ENCODE measurements at regions not wholly inside any gene's neighbourhood (a gene's known extent, or its start where the extent isn't known, plus 50 kb on each side); places are given as distances from the start of the nearest gene placed in this dataset.

DNA sequence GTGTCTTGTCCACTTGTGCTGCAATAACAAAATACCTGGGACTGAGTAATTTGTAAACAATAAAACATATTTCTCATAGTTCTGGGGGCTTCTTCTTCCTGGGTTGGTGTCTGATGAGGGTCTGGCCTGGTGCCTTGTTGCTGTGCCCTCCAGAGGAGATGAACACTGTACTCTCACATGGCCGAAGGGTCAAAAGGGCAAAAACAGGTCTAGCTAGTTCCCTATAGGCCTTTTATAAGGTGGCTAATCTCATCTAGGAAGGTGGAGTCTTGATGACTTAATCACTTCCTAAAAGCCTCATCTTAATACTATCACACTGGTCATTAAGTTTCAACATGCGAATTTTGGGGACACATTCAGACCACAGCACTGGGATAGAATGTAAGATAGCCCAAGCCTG, 228.4 kb downstream of the TLE3 start:
- DNase-seq, result no peak
- no peak overlapping the region for H3K27ac Mint-ChIP-seq (ENCODE audit: unreplicated experiment)
- peaks cover 4% of the 10 kb centered on the region for H3K27me3 Mint-ChIP-seq (ENCODE audit: unreplicated experiment)
- H3K9me3 Mint-ChIP-seq (ENCODE audit: unreplicated experiment), result peaks cover 5% of the 10 kb centered on the region
- no peak overlapping the region for H3K4me3 Mint-ChIP-seq (ENCODE audit: unreplicated experiment)
- peaks cover 33% of the 10 kb centered on the region for H3K36me3 Mint-ChIP-seq (ENCODE audit: unreplicated experiment)
- TF ChIP-seq, protein P1, sequence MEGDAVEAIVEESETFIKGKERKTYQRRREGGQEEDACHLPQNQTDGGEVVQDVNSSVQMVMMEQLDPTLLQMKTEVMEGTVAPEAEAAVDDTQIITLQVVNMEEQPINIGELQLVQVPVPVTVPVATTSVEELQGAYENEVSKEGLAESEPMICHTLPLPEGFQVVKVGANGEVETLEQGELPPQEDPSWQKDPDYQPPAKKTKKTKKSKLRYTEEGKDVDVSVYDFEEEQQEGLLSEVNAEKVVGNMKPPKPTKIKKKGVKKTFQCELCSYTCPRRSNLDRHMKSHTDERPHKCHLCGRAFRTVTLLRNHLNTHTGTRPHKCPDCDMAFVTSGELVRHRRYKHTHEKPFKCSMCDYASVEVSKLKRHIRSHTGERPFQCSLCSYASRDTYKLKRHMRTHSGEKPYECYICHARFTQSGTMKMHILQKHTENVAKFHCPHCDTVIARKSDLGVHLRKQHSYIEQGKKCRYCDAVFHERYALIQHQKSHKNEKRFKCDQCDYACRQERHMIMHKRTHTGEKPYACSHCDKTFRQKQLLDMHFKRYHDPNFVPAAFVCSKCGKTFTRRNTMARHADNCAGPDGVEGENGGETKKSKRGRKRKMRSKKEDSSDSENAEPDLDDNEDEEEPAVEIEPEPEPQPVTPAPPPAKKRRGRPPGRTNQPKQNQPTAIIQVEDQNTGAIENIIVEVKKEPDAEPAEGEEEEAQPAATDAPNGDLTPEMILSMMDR (IDR thresholded peaks at IDR 0.05; ENCODE audit: partially characterized antibody, unreplicated experiment), result no peak
- peaks cover 2% of the 10 kb centered on the region for H3K4me1 Mint-ChIP-seq (ENCODE audit: low read depth, unreplicated experiment)

DNA sequence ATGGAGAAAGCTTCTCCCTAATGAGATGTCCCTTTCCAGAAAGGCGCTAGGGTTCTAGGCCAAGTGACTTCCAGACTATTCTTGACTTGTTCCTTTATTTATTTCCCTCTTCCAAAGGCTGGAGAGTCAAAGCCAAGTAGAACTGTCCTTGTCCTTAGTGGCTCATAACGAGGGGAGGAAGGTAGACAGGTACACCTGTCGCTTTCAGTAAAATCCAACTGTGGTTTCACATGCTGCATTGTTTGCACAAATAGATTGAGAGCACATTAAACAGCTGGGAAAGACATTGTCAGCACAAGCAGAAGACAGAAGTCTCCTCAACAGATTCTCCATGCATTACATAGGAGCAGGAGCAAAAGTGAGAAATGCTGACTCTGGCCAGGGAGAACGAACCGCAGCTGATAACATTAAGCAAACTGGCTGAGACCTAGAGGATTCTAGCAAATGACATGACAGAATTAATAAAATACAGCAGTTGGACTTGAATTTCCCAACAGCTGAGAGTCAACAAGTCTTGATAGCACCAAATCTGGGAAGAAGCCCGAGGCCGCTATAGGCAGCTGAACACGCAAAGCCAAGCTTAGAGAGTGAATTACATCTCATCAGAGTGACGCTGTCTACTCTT, 227.7 kb downstream of the TLE3 start:
- no peak overlapping the region for H3K27ac Mint-ChIP-seq (ENCODE audit: unreplicated experiment)
- TF ChIP-seq, protein P1 (IDR thresholded peaks at IDR 0.05; ENCODE audit: partially characterized antibody, unreplicated experiment), result no peak

DNA sequence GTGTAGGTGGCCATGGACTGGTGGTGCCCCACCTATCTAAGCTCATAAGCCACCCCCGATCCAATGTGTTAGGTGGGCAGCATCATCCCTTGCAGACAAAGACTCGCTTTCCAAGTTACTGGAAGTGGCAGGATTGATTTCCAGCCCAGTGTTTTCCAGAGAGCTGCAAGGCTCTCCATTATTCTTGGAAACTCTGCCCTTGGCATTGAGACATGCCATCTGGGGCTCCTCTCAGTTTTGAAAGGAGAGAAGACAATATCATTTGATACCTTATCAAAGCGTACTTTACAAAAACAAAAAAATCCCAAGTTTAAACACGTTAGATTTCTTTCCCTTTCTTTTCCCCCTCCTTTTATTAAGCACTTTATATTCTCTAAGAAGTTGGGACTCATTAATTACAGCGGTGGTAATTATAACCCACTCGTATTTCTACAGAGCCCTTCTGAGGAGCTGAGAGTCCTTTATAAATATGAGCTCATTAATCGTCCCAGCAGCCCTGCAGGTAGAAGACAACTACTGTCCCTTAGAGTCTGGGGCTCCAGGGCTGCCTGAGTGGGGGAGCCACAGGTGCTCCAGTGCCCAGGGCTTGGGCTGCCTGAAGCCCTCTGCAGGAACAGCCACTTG, 226.1 kb downstream of the TLE3 start:
- Mint-ChIP-seq H3K27ac (ENCODE audit: unreplicated experiment) (no peak overlapping the region), H3K9me3 (ENCODE audit: unreplicated experiment) (peaks cover 6% of the 10 kb centered on the region)
- DNase-seq, result no peak

More for the DNA sequence above, 227.7 kb downstream of the TLE3 start:
- H3K9me3 Mint-ChIP-seq (ENCODE audit: unreplicated experiment), result peaks cover 6% of the 10 kb centered on the region
- H3K4me3 Mint-ChIP-seq (ENCODE audit: unreplicated experiment), result no peak overlapping the region
- DNase-seq, result no peak
- H3K4me1 Mint-ChIP-seq (ENCODE audit: low read depth, unreplicated experiment), result peaks cover 2% of the 10 kb centered on the region
- peaks cover 3% of the 10 kb centered on the region for H3K27me3 Mint-ChIP-seq (ENCODE audit: unreplicated experiment)
- H3K36me3 Mint-ChIP-seq (ENCODE audit: unreplicated experiment), result peaks cover 28% of the 10 kb centered on the region

DNA sequence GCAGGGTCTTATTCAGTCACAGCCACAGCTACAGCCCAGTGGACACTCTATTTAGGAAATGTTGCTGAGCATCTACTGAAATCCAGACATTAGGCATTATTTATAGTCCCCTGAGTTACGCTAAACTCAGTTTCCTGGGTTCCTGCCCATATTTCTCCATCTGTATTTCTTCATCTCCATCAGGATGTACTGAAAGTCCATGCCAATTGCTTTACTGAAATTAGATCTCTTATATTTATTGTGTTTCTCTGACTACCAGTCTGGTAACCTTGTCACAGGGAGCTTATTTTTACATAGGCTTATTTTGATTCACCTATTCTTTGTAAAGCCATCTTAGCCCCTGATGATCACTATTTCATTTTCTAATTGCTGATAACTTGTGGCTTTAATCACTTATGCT, 223.9 kb downstream of the TLE3 start:
- TF ChIP-seq, protein P1 (IDR thresholded peaks at IDR 0.05; ENCODE audit: partially characterized antibody, unreplicated experiment), result no peak
- H3K27ac Mint-ChIP-seq (ENCODE audit: unreplicated experiment), result no peak overlapping the region
- H3K4me1 Mint-ChIP-seq (ENCODE audit: low read depth, unreplicated experiment), result peaks cover 7% of the 10 kb centered on the region
- H3K9me3 Mint-ChIP-seq (ENCODE audit: unreplicated experiment), result peaks cover 7% of the 10 kb centered on the region
- H3K36me3 Mint-ChIP-seq (ENCODE audit: unreplicated experiment), result peaks cover 16% of the 10 kb centered on the region
- no peak for DNase-seq
- H3K27me3 Mint-ChIP-seq (ENCODE audit: unreplicated experiment), result peaks cover 3% of the 10 kb centered on the region
- no peak overlapping the region for H3K4me3 Mint-ChIP-seq (ENCODE audit: unreplicated experiment)

More for the DNA sequence above, 226.1 kb downstream of the TLE3 start:
- TF ChIP-seq, protein P1 (IDR thresholded peaks at IDR 0.05; ENCODE audit: partially characterized antibody, unreplicated experiment), result no peak
- Mint-ChIP-seq H3K4me1 (ENCODE audit: low read depth, unreplicated experiment) (peaks cover 5% of the 10 kb centered on the region), H3K36me3 (ENCODE audit: unreplicated experiment) (peaks cover 26% of the 10 kb centered on the region), H3K4me3 (ENCODE audit: unreplicated experiment) (no peak overlapping the region), H3K27me3 (ENCODE audit: unreplicated experiment) (peaks cover 3% of the 10 kb centered on the region)

DNA sequence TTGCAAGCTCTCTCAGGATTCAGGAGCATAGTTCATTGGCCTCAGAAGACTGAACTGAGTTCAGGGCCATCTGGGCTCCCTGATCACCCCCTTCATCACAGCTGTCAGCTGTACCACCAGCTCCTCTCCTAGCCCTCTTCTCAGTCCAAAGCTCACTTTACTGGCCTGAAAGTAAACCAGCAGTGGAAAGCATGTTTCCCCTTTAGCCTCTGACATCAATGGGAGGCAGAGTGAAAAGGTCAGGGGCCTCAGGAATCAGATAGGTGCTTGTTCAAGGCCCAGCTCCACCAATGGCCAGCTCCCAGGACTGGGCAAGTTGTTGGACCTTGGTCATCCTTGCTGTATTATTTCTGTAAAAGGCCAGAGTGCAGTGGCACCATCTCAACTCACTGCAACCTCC, 223.4 kb downstream of the TLE3 start:
- H3K27me3 Mint-ChIP-seq (ENCODE audit: unreplicated experiment), result peaks cover 3% of the 10 kb centered on the region
- H3K4me1 Mint-ChIP-seq (ENCODE audit: low read depth, unreplicated experiment), result peaks cover 7% of the 10 kb centered on the region
- H3K4me3 Mint-ChIP-seq (ENCODE audit: unreplicated experiment), result no peak overlapping the region
- H3K27ac Mint-ChIP-seq (ENCODE audit: unreplicated experiment), result no peak overlapping the region
- TF ChIP-seq, protein P1 (IDR thresholded peaks at IDR 0.05; ENCODE audit: partially characterized antibody, unreplicated experiment), result no peak
- peaks cover 7% of the 10 kb centered on the region for H3K9me3 Mint-ChIP-seq (ENCODE audit: unreplicated experiment)
- no peak for DNase-seq
- H3K36me3 Mint-ChIP-seq (ENCODE audit: unreplicated experiment), result peaks cover 19% of the 10 kb centered on the region

Data from glutamatergic neuron (in vitro differentiated cells).